ENCODE measurements at regions not wholly inside any gene's neighbourhood (a gene's known extent, or its start where the extent isn't known, plus 50 kb on each side); places are given as distances from the start of the nearest gene placed in this dataset.

DNA sequence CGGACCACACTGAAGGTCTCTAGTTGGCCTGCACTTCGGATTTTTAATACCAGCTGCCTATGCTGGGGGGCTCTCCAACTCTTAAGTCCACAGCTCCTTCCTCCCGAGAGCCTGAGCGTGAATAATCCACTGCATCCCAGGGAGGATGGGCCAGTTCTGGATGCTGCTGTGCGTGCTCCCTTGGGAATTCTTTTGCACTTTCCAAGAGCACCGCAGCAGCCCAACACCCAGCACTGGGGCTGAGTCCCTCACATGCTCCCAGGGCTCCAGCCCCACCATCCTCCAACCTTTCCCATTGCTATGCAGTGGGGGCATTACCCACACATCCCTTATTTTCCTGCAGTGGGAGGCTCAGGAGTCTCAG, 136.4 kb upstream of the IQSEC1 start:
- TF ChIP-seq POLR2A (IDR thresholded peaks at IDR 0.05), result no peak
- TF ChIP-seq, protein P1, sequence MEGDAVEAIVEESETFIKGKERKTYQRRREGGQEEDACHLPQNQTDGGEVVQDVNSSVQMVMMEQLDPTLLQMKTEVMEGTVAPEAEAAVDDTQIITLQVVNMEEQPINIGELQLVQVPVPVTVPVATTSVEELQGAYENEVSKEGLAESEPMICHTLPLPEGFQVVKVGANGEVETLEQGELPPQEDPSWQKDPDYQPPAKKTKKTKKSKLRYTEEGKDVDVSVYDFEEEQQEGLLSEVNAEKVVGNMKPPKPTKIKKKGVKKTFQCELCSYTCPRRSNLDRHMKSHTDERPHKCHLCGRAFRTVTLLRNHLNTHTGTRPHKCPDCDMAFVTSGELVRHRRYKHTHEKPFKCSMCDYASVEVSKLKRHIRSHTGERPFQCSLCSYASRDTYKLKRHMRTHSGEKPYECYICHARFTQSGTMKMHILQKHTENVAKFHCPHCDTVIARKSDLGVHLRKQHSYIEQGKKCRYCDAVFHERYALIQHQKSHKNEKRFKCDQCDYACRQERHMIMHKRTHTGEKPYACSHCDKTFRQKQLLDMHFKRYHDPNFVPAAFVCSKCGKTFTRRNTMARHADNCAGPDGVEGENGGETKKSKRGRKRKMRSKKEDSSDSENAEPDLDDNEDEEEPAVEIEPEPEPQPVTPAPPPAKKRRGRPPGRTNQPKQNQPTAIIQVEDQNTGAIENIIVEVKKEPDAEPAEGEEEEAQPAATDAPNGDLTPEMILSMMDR (IDR thresholded peaks at IDR 0.05), result no peak

Measured in stomach (tissue), 4 donors.